ENCODE measurements at regions not wholly inside any gene's neighbourhood (a gene's known extent, or its start where the extent isn't known, plus 50 kb on each side); places are given as distances from the start of the nearest gene placed in this dataset.

DNA sequence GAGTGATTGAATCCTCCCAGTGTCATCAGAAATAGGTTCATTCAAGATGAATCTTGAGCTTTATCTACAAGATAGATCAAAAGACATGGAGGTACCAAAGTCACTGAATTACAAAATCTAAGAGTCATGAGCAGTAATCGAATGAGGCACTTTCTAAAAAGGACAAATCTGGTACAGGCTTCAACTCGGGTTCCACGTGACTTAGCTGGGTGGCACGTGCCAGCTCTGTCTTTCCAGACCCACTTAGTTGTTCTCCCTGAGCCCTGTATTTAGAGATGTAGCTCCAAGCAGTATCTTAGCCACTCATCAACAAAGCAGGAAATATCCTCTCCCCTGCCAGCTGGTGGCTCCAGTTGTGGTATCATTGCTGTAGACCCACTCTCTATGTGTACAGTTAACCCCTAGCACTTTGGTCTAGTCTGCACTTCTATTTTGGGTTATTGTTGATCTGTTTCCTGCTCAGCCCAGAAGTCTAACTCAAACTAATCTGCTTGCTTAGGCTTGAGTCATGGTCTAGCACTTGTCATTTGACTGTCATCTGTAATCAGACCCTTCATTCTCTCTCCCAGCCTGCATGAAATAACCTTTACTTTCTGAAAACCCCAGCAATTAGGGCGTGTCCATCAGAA lies 528.7 kb downstream of the ETS1 start:
- no peaks in the 10 kb centered on the region for H3K36me3 ChIP-seq (replicated peaks in 1 of 2; ENCODE audit: control insufficient read depth in 1 of 2, insufficient read depth in 2 of 2, low read length in 1 of 2)
- POLR2A ChIA-PET, result no interaction called here

GRCh38 chr11:128057786-128058395 lies 529.5 kb downstream of the ETS1 start:
- Histone ChIP-seq H4K20me1 (ENCODE audit: insufficient read depth) (no peaks in the 10 kb centered on the region), H3K9ac (no peak overlapping the region), H3K36me3 (replicated peaks in 1 of 2; ENCODE audit: control insufficient read depth in 1 of 2, insufficient read depth in 2 of 2, low read length in 1 of 2) (no peaks in the 10 kb centered on the region), H3K9me3 (no peaks in the 10 kb centered on the region), H3K27ac (ENCODE audit: low read depth in 2 of 2, low read length in 1 of 2) (no peak overlapping the region), H3K4me2 (no peak overlapping the region), H3K9me2 (no peaks in the 10 kb centered on the region), H3K4me1 (ENCODE audit: control insufficient read depth in 1 of 2, insufficient read depth in 2 of 2, low read depth in 1 of 2, low read length in 1 of 2) (peaks cover 9 to 20% of the 10 kb centered on the region in 2 experiments; a peak in 3 of 4 replicates), H3K4me3 (ENCODE audit: low read depth in 2 of 2, low read length in 1 of 2) (no peak overlapping the region), H3F3A (replicated peaks; ENCODE audit: insufficient read depth) (peaks cover 18% of the 10 kb centered on the region), H3K27me3 (ENCODE audit: insufficient read depth) (no peaks in the 10 kb centered on the region), H2AFZ (ENCODE audit: low read depth) (no peak overlapping the region), H3K79me2 (ENCODE audit: insufficient read depth) (no peaks in the 10 kb centered on the region)
- TF ChIP-seq CHD2 (IDR thresholded peaks at IDR 0.05; ENCODE audit: low read length, partially characterized antibody) (no peak), ELF1 (IDR thresholded peaks at IDR 0.05) (no peak), GABPA (IDR thresholded peaks at IDR 0.05; ENCODE audit: low read depth) (no peak), PBX3 (IDR thresholded peaks at IDR 0.05) (no peak), RAD21 (IDR thresholded peaks at IDR 0.05; ENCODE audit: low read length) (no peak), MEF2A (IDR thresholded peaks at IDR 0.05; ENCODE audit: borderline replicate concordance, low read depth) (no peak), TAF1 (IDR thresholded peaks at IDR 0.05; ENCODE audit: borderline replicate concordance, low read depth, low read length) (no peak)
- TF ChIP-seq, protein P1, sequence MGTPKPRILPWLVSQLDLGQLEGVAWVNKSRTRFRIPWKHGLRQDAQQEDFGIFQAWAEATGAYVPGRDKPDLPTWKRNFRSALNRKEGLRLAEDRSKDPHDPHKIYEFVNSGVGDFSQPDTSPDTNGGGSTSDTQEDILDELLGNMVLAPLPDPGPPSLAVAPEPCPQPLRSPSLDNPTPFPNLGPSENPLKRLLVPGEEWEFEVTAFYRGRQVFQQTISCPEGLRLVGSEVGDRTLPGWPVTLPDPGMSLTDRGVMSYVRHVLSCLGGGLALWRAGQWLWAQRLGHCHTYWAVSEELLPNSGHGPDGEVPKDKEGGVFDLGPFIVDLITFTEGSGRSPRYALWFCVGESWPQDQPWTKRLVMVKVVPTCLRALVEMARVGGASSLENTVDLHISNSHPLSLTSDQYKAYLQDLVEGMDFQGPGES (IDR thresholded peaks at IDR 0.05; ENCODE audit: low read depth, low read length), result no peak
- TF ChIP-seq, protein P2, sequence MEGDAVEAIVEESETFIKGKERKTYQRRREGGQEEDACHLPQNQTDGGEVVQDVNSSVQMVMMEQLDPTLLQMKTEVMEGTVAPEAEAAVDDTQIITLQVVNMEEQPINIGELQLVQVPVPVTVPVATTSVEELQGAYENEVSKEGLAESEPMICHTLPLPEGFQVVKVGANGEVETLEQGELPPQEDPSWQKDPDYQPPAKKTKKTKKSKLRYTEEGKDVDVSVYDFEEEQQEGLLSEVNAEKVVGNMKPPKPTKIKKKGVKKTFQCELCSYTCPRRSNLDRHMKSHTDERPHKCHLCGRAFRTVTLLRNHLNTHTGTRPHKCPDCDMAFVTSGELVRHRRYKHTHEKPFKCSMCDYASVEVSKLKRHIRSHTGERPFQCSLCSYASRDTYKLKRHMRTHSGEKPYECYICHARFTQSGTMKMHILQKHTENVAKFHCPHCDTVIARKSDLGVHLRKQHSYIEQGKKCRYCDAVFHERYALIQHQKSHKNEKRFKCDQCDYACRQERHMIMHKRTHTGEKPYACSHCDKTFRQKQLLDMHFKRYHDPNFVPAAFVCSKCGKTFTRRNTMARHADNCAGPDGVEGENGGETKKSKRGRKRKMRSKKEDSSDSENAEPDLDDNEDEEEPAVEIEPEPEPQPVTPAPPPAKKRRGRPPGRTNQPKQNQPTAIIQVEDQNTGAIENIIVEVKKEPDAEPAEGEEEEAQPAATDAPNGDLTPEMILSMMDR (IDR thresholded peaks at IDR 0.05), result no peak
- 85% methylated on average over 6 of the region's 6 CpGs for WGBS (ENCODE audit: low lambda C conversion rate)
- DNase-seq, result no peak
- CTCF ChIA-PET, result interaction anchor here (2.5 kb wide), 1 partner anchor 100 kb away, joined by 11 read pairs; no protein-coding TSS in a partner anchor
- POLR2A ChIA-PET, result no interaction called here

More for the DNA sequence above, 528.7 kb downstream of the ETS1 start:
- TF ChIP-seq, protein P3, sequence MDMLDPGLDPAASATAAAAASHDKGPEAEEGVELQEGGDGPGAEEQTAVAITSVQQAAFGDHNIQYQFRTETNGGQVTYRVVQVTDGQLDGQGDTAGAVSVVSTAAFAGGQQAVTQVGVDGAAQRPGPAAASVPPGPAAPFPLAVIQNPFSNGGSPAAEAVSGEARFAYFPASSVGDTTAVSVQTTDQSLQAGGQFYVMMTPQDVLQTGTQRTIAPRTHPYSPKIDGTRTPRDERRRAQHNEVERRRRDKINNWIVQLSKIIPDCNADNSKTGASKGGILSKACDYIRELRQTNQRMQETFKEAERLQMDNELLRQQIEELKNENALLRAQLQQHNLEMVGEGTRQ (IDR thresholded peaks at IDR 0.05; ENCODE audit: borderline replicate concordance, low read depth, low read length), result no peak
- TF ChIP-seq RFX5 (IDR thresholded peaks at IDR 0.05; ENCODE audit: low read length) (no peak), GABPA (IDR thresholded peaks at IDR 0.05; ENCODE audit: low read depth) (no peak), FOXM1 (IDR thresholded peaks at IDR 0.05; ENCODE audit: low read depth) (no peak), FOSL2 (IDR thresholded peaks at IDR 0.05; ENCODE audit: borderline replicate concordance, low read depth) (no peak), RCOR1 (IDR thresholded peaks at IDR 0.05; ENCODE audit: low read length) (no peak), POLR2AphosphoS5 (IDR thresholded peaks at IDR 0.05; ENCODE audit: low read depth, low read length) (no peak), TCF12 (IDR thresholded peaks at IDR 0.05) (no peak), GATA2 (CRISPR knock-in tag; IDR thresholded peaks at IDR 0.05) (no peak), MXI1 (IDR thresholded peaks at IDR 0.05; ENCODE audit: low read depth, low read length) (no peak)
- TF ChIP-seq, protein P1 (IDR thresholded peaks at IDR 0.05; ENCODE audit: low read depth, low read length), result no peak
- TF ChIP-seq, protein P4, sequence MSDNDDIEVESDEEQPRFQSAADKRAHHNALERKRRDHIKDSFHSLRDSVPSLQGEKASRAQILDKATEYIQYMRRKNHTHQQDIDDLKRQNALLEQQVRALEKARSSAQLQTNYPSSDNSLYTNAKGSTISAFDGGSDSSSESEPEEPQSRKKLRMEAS (IDR thresholded peaks at IDR 0.05; ENCODE audit: low read depth), result no peak
- no peaks in the 10 kb centered on the region for H3K9me2 ChIP-seq
- H3K79me2 ChIP-seq (ENCODE audit: insufficient read depth), result no peaks in the 10 kb centered on the region
- no peaks in the 10 kb centered on the region for H3K27me3 ChIP-seq (ENCODE audit: insufficient read depth)
- H3K9me3 ChIP-seq, result no peaks in the 10 kb centered on the region
- DNase-seq, result no peak
- 95% methylated on average over 5 of the region's 5 CpGs for WGBS (ENCODE audit: low lambda C conversion rate)
- H2AFZ ChIP-seq (ENCODE audit: low read depth), result no peak overlapping the region
- no peak overlapping the region for H3K27ac ChIP-seq (ENCODE audit: low read depth in 2 of 2, low read length in 1 of 2)
- CTCF ChIA-PET, result interaction anchor here (2.5 kb wide), 1 partner anchor 99 kb away, joined by 11 read pairs; no protein-coding TSS in a partner anchor
- peaks cover 3 to 12% of the 10 kb centered on the region in 2 experiments; a peak in 3 of 4 replicates for H3K4me1 ChIP-seq (ENCODE audit: control insufficient read depth in 1 of 2, insufficient read depth in 2 of 2, low read depth in 1 of 2, low read length in 1 of 2)
- H4K20me1 ChIP-seq (ENCODE audit: insufficient read depth), result no peaks in the 10 kb centered on the region
- H3F3A ChIP-seq (replicated peaks; ENCODE audit: insufficient read depth), result peaks cover 10% of the 10 kb centered on the region
- H3K9ac ChIP-seq, result no peak overlapping the region
- no peak overlapping the region for H3K4me3 ChIP-seq (ENCODE audit: low read depth in 2 of 2, low read length in 1 of 2)
- no peak overlapping the region for H3K4me2 ChIP-seq

All from SK-N-SH (cell line).